ENCODE measurements at regions not wholly inside any gene's neighbourhood (a gene's known extent, or its start where the extent isn't known, plus 50 kb on each side); places are given as distances from the start of the nearest gene placed in this dataset.

GRCh38 chr2:175808858-175809257 is 193.2 kb downstream of the LNPK start:
- H3K27ac ChIP-seq, result no peak overlapping the region
- H3K4me3 ChIP-seq, result no peak overlapping the region
- H3K27me3 ChIP-seq, result no peaks in the 10 kb centered on the region
- no peak for TF ChIP-seq POLR2A (IDR thresholded peaks at IDR 0.05)
- no peak for TF ChIP-seq POLR2AphosphoS5 (IDR thresholded peaks at IDR 0.05)
- TF ChIP-seq, protein P1, sequence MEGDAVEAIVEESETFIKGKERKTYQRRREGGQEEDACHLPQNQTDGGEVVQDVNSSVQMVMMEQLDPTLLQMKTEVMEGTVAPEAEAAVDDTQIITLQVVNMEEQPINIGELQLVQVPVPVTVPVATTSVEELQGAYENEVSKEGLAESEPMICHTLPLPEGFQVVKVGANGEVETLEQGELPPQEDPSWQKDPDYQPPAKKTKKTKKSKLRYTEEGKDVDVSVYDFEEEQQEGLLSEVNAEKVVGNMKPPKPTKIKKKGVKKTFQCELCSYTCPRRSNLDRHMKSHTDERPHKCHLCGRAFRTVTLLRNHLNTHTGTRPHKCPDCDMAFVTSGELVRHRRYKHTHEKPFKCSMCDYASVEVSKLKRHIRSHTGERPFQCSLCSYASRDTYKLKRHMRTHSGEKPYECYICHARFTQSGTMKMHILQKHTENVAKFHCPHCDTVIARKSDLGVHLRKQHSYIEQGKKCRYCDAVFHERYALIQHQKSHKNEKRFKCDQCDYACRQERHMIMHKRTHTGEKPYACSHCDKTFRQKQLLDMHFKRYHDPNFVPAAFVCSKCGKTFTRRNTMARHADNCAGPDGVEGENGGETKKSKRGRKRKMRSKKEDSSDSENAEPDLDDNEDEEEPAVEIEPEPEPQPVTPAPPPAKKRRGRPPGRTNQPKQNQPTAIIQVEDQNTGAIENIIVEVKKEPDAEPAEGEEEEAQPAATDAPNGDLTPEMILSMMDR (IDR thresholded peaks at IDR 0.05), result no peak
- intact Hi-C loops (cut with DNase I; ENCODE audit: low total_unique reads), result no loop called here
- H3K9me3 ChIP-seq, result no peaks in the 10 kb centered on the region
- H3K4me1 ChIP-seq, result no peaks in the 10 kb centered on the region
- H3K36me3 ChIP-seq, result no peaks in the 10 kb centered on the region
- no peak for DNase-seq (ENCODE audit: low spot score in 2 of 2)

GRCh38 chr2:175808078-175808477 is 194.0 kb downstream of the LNPK start:
- intact Hi-C loops (cut with DNase I; ENCODE audit: low total_unique reads), result no loop called here
- Histone ChIP-seq H3K27ac (no peak overlapping the region), H3K4me3 (no peak overlapping the region), H3K4me1 (no peaks in the 10 kb centered on the region), H3K36me3 (no peaks in the 10 kb centered on the region), H3K9me3 (no peaks in the 10 kb centered on the region), H3K27me3 (no peaks in the 10 kb centered on the region)
- no peak for DNase-seq (ENCODE audit: low spot score in 2 of 2)
- TF ChIP-seq POLR2AphosphoS5 (IDR thresholded peaks at IDR 0.05) (no peak), POLR2A (IDR thresholded peaks at IDR 0.05) (no peak)
- TF ChIP-seq, protein P1 (IDR thresholded peaks at IDR 0.05), result no peak

- Histone ChIP-seq H3K4me1 (no peaks in the 10 kb centered on the region), H3K27ac (no peak overlapping the region), H3K36me3 (no peaks in the 10 kb centered on the region), H3K9me3 (no peaks in the 10 kb centered on the region), H3K27me3 (no peaks in the 10 kb centered on the region), H3K4me3 (no peak overlapping the region)
- TF ChIP-seq POLR2AphosphoS5 (IDR thresholded peaks at IDR 0.05) (no peak), POLR2A (IDR thresholded peaks at IDR 0.05) (no peak)
- no peak for DNase-seq (ENCODE audit: low spot score in 2 of 2)
- intact Hi-C loops (cut with DNase I; ENCODE audit: low total_unique reads), result no loop called here
Observed at GRCh38 chr2:175807031-175807873, 194.8 kb downstream of the LNPK start.

GRCh38 chr2:175806570-175806969 is 195.5 kb downstream of the LNPK start:
- no peak overlapping the region for H3K4me3 ChIP-seq
- TF ChIP-seq POLR2A (IDR thresholded peaks at IDR 0.05) (no peak), POLR2AphosphoS5 (IDR thresholded peaks at IDR 0.05) (no peak)
- TF ChIP-seq, protein P1 (IDR thresholded peaks at IDR 0.05), result no peak
- no peaks in the 10 kb centered on the region for H3K36me3 ChIP-seq
- intact Hi-C loops (cut with DNase I; ENCODE audit: low total_unique reads), result no loop called here
- H3K9me3 ChIP-seq, result no peaks in the 10 kb centered on the region
- no peak for DNase-seq (ENCODE audit: low spot score in 2 of 2)
- no peak overlapping the region for H3K27ac ChIP-seq
- H3K27me3 ChIP-seq, result no peaks in the 10 kb centered on the region
- no peaks in the 10 kb centered on the region for H3K4me1 ChIP-seq

- H3K27ac ChIP-seq, result no peak overlapping the region
- H3K4me1 ChIP-seq, result no peaks in the 10 kb centered on the region
- no peak for DNase-seq (ENCODE audit: low spot score in 2 of 2)
- H3K4me3 ChIP-seq, result no peak overlapping the region
- TF ChIP-seq POLR2A (IDR thresholded peaks at IDR 0.05), result no peak
- no peak for TF ChIP-seq POLR2AphosphoS5 (IDR thresholded peaks at IDR 0.05)
- TF ChIP-seq, protein P1 (IDR thresholded peaks at IDR 0.05), result no peak
- intact Hi-C loops (cut with DNase I; ENCODE audit: low total_unique reads), result no loop called here
- no peaks in the 10 kb centered on the region for H3K27me3 ChIP-seq
- no peaks in the 10 kb centered on the region for H3K9me3 ChIP-seq
- H3K36me3 ChIP-seq, result no peaks in the 10 kb centered on the region
Observed at GRCh38 chr2:175806125-175806490, 196.0 kb downstream of the LNPK start.
